Caco-2 (cell line): ENCODE measurements at regions not wholly inside any gene's neighbourhood (a gene's known extent, or its start where the extent isn't known, plus 50 kb on each side); places are given as distances from the start of the nearest gene placed in this dataset.

Experiments used
- BruUV-seq: library from RNA; stranded (reverse); fragments of 400-500 nt; replicated peaks from 2 replicates; lab custom pipeline; 2021; lab: Mats Ljungman, UMichigan
- CTCF ChIA-PET: fragments of 300-600 bp; sonication (Branson Sonifier 250); formaldehyde crosslinking; loops from one replicate; lab custom pipeline; 2022; ENCODE audit warnings: antibody characterized with exemption; lab: Charles Lee
- POLR2A ChIA-PET: fragments of 300-600 bp; sonication (Branson Sonifier 250); formaldehyde crosslinking; loops from one replicate; lab custom pipeline; 2022; ENCODE audit warnings: antibody characterized with exemption; lab: Charles Lee
- DNase-seq, 2 experiments: peaks; one replicate each; pipeline versions ENCODE4 v3.0.0 to v3.0.0-alpha.2; 2020 to 2022
- H3K27me3 ChIP-seq: replicated peaks from 2 replicates; pipeline ENCODE4 v1.6.0; 2011; ENCODE audit warnings: low read length; ENCODE audit not compliant: control insufficient read depth, insufficient read depth
- H3K36me3 ChIP-seq: 2 replicates; pipeline ENCODE4 v1.5.1; 2011; ENCODE audit warnings: low read length; ENCODE audit not compliant: control insufficient read depth, insufficient read depth
- H3K4me1 ChIP-seq: fragments of 250-450 bp; sonication (Bioruptor Pico); 2 replicates; pipeline ENCODE4 v1.5.1; 2020; ENCODE audit warnings: mild to moderate bottlenecking
- H3K4me3 ChIP-seq: 2 replicates; pipeline ENCODE4 v1.5.1; 2011; ENCODE audit warnings: low read depth, mild to moderate bottlenecking, control low read depth, low read length
- H3K9me3 ChIP-seq: fragments of 250-450 bp; sonication (Bioruptor Pico); 2 replicates; pipeline ENCODE4 v1.5.1; 2020; ENCODE audit warnings: mild to moderate bottlenecking, moderate library complexity
- H3K27ac Mint-ChIP-seq: one replicate; pipeline ENCODE4 v1.8.0; 2022; ENCODE audit warnings: mixed read lengths; ENCODE audit not compliant: unreplicated experiment
- H3K27me3 Mint-ChIP-seq: one replicate; pipeline ENCODE4 v1.8.0; 2022; ENCODE audit warnings: mixed read lengths; ENCODE audit not compliant: insufficient read depth, unreplicated experiment
- H3K36me3 Mint-ChIP-seq: one replicate; pipeline ENCODE4 v1.8.0; 2022; ENCODE audit warnings: mild to moderate bottlenecking, mixed read lengths; ENCODE audit not compliant: insufficient read depth, unreplicated experiment
- H3K4me1 Mint-ChIP-seq: one replicate; pipeline ENCODE4 v1.8.0; 2022; ENCODE audit warnings: low read depth, mixed read lengths; ENCODE audit not compliant: unreplicated experiment
- H3K4me3 Mint-ChIP-seq: one replicate; pipeline ENCODE4 v1.8.0; 2022; ENCODE audit warnings: mild to moderate bottlenecking, moderate library complexity, mixed read lengths; ENCODE audit not compliant: unreplicated experiment
- H3K9me3 Mint-ChIP-seq: one replicate; pipeline ENCODE4 v1.8.0; 2022; ENCODE audit warnings: mixed read lengths; ENCODE audit not compliant: unreplicated experiment
- intact Hi-C: fragments of 100-400 bp; cut with micrococcal nuclease; formaldehyde crosslinking; loops from one replicate; pipeline ENCODE4 v1.10.0; 2022; ENCODE audit not compliant: unreplicated experiment
- TF ChIP-seq, protein P1 (sequence below), 2 experiments: fragments of 200-600 bp in 1 of 2; IDR thresholded peaks; 1 replicate in 1 of 2; 2 replicates in 1 of 2; pipeline versions ENCODE4 v1.5.1 to v1.8.0; 2011 to 2022; ENCODE audit warnings: antibody characterized with exemption in 1 of 2, control low read depth in 1 of 2, inconsistent platforms in 1 of 2, low read depth in 1 of 2, low read length in 1 of 2, mild to moderate bottlenecking in 1 of 2, moderate library complexity in 1 of 2; ENCODE audit not compliant: insufficient read depth in 1 of 2, severe bottlenecking in 1 of 2, unreplicated experiment in 1 of 2

DNA sequence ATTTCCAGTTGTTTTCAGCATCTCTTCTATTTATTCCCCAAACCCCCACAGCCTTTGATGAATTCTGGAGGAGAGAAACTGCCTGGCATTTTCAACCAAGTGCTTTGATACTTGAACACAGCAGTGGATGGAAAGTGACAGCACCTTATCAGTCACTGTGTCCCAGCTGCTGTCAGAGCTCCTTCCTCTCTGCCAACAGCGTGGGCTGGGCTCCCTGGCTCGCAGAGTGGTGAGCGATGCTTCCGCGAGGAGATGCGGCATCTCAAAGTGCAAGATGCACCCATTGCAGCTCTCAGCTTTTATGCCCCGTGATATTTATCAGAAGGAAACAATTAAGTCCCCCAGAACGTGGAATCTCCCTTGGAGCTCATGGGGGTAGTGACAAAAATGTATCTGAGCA is 72.6 kb upstream of the TCL1A start:
- POLR2A ChIA-PET: no interaction called here
- Mint-ChIP-seq H3K27ac (no peak overlapping the region), H3K36me3 (peaks cover 4% of the 10 kb centered on the region), H3K4me1 (no peaks in the 10 kb centered on the region), H3K9me3 (no peaks in the 10 kb centered on the region), H3K27me3 (peaks cover 8% of the 10 kb centered on the region), H3K4me3 (no peak overlapping the region)
- BruUV-seq: no TSS peak
- intact Hi-C loops: no loop called here
- no peak overlapping the region for H3K4me3 ChIP-seq
- TF ChIP-seq, protein P1, sequence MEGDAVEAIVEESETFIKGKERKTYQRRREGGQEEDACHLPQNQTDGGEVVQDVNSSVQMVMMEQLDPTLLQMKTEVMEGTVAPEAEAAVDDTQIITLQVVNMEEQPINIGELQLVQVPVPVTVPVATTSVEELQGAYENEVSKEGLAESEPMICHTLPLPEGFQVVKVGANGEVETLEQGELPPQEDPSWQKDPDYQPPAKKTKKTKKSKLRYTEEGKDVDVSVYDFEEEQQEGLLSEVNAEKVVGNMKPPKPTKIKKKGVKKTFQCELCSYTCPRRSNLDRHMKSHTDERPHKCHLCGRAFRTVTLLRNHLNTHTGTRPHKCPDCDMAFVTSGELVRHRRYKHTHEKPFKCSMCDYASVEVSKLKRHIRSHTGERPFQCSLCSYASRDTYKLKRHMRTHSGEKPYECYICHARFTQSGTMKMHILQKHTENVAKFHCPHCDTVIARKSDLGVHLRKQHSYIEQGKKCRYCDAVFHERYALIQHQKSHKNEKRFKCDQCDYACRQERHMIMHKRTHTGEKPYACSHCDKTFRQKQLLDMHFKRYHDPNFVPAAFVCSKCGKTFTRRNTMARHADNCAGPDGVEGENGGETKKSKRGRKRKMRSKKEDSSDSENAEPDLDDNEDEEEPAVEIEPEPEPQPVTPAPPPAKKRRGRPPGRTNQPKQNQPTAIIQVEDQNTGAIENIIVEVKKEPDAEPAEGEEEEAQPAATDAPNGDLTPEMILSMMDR (IDR thresholded peaks at IDR 0.05; ENCODE audit: insufficient read depth in 1 of 2, low read depth in 1 of 2, low read length in 1 of 2, severe bottlenecking in 1 of 2, unreplicated experiment in 1 of 2): no peak
- CTCF ChIA-PET: no interaction called here
- no peaks in the 10 kb centered on the region for H3K36me3 ChIP-seq
- no peaks in the 10 kb centered on the region for H3K4me1 ChIP-seq
- no peak for DNase-seq
- no peaks in the 10 kb centered on the region for H3K27me3 ChIP-seq
- no peaks in the 10 kb centered on the region for H3K9me3 ChIP-seq

DNA sequence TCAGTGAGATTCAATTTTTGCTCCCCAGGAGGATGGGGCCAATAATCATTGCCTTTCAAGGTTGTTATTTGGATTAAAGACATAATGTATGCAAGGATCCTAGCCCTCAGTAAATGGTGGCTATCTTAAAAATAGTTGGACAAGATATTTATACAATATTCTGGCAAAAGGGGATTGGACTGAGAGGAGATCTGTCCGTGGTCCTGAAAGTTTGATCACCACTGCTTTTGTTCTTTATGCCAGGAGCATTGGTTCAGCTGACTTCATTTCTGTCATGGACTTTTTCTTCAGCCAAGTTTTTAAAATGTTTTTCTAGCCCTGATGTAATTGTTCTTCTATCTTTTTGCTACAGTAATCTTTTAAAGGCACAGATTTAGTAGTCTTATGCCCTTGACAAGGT is 70.2 kb upstream of the TCL1A start:
- peaks cover 2% of the 10 kb centered on the region for H3K27me3 Mint-ChIP-seq
- peak in 1 of 2 experiments; percentile 56 for DNase-seq
- no peaks in the 10 kb centered on the region for H3K4me1 Mint-ChIP-seq
- BruUV-seq: no TSS peak
- ChIA-PET CTCF (no interaction called here), POLR2A (no interaction called here)
- peaks cover 4% of the 10 kb centered on the region for H3K36me3 Mint-ChIP-seq
- H3K4me3 Mint-ChIP-seq: no peak overlapping the region
- Histone ChIP-seq H3K36me3 (no peaks in the 10 kb centered on the region), H3K4me1 (no peaks in the 10 kb centered on the region), H3K9me3 (no peaks in the 10 kb centered on the region), H3K27me3 (no peaks in the 10 kb centered on the region), H3K4me3 (no peak overlapping the region)
- intact Hi-C loops: no loop called here
- no peaks in the 10 kb centered on the region for H3K9me3 Mint-ChIP-seq
- TF ChIP-seq, protein P1 (IDR thresholded peaks at IDR 0.05; ENCODE audit: insufficient read depth in 1 of 2, low read depth in 1 of 2, low read length in 1 of 2, severe bottlenecking in 1 of 2, unreplicated experiment in 1 of 2): no peak
- H3K27ac Mint-ChIP-seq: no peak overlapping the region

DNA sequence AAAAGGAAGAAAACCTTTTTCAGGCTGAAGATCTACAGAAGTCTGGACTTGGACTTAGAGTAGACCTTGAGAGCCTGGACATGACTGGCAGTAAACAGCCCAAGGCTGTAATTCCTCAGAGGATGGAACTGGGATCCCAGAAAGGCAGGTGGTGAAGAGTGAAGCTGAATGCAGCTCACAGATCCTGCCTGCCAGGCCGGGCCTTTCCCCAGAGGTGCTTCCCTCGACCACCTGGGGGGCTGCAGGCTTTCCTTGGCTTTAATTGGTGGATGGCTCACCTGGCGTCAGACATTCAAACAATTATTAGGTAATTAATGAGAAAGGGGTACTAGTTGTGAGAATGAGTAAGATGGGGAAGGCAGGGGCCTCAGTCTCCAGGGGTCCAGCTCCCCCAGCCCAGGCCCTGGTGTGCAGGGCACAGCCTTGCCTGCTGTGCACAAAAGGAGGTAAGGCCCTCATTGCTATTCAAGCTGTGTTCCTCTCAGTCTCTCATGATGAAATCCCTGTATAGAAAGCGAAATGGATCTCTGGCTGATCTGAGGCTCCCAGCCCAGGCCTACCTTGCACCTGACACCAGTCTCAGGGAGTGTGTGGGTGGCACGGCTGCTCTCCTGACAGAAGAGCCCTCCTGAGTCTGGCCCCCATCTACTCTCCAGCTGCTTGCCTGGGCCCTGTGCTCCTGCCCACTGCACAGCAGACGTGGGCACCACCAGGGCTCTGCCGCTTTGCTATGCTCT is 63.0 kb upstream of the TCL1A start:
- no peak overlapping the region for H3K4me3 Mint-ChIP-seq
- CTCF ChIA-PET: interaction anchor here (0.6 kb wide), 1 partner anchor 260 kb away, joined by 7 read pairs; the partner anchor contains the start of gene SYNE3
- H3K27ac Mint-ChIP-seq: no peak overlapping the region
- H3K36me3 Mint-ChIP-seq: no peaks in the 10 kb centered on the region
- Histone ChIP-seq H3K9me3 (no peaks in the 10 kb centered on the region), H3K36me3 (no peaks in the 10 kb centered on the region), H3K4me3 (no peak overlapping the region), H3K27me3 (no peaks in the 10 kb centered on the region), H3K4me1 (no peaks in the 10 kb centered on the region)
- H3K4me1 Mint-ChIP-seq: no peaks in the 10 kb centered on the region
- H3K9me3 Mint-ChIP-seq: no peaks in the 10 kb centered on the region
- no peak for DNase-seq
- no TSS peak for BruUV-seq
- TF ChIP-seq, protein P1 (IDR thresholded peaks at IDR 0.05; ENCODE audit: insufficient read depth in 1 of 2, low read depth in 1 of 2, low read length in 1 of 2, severe bottlenecking in 1 of 2, unreplicated experiment in 1 of 2): no peak
- peaks cover 15% of the 10 kb centered on the region for H3K27me3 Mint-ChIP-seq
- intact Hi-C loops: no loop called here
- POLR2A ChIA-PET: no interaction called here
